NCI-H510A (cell line): ENCODE measurements at regions not wholly inside any gene's neighbourhood (a gene's known extent, or its start where the extent isn't known, plus 50 kb on each side); places are given as distances from the start of the nearest gene placed in this dataset.
"Not testable (repeated sequence)": the region's sequence is repeated elsewhere in the genome, so short reads cannot be mapped to it uniquely, and the experiment has no call there.

Experiments
- DNase-seq: peaks from one replicate; lab custom pipeline; 2025; lab: John Stamatoyannopoulos, UW

DNA sequence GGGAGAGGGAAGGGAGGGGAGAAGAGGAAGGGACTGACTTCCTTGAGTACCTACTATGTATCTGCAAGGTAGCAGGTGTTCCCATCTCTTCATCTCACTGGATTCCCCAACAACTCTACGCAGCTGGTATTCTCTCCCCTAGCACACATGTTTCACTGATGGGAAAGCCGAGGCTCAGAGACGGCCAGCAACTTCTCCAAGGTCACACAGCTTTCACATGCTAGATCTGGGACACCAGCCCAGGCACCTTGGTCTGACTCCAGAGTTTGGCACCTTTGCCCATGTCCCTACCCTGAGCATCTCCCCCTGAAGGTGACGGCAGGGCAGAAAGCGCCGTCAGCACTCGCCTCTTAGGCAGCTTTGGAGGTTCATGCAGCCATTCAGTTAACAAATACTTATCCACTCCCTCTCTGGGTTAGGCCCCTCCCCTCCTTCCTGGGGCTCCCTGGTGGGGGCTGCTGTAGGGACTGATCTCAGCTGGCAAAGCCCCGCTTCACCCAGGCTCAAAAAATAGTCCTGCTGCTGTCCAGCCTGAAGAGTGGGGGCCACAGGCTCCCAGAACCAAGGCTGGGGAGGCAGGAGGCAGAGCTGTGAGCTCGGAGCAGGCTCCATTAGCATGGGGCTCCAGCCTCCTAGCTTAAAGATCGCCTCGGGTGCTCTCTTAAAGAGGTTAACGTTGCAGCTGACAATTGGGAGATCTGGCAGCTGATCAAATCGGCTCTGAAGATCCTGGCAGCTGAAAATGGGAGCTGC, 79.4 kb downstream of the IGLL1 start:
- no peak for DNase-seq

DNA sequence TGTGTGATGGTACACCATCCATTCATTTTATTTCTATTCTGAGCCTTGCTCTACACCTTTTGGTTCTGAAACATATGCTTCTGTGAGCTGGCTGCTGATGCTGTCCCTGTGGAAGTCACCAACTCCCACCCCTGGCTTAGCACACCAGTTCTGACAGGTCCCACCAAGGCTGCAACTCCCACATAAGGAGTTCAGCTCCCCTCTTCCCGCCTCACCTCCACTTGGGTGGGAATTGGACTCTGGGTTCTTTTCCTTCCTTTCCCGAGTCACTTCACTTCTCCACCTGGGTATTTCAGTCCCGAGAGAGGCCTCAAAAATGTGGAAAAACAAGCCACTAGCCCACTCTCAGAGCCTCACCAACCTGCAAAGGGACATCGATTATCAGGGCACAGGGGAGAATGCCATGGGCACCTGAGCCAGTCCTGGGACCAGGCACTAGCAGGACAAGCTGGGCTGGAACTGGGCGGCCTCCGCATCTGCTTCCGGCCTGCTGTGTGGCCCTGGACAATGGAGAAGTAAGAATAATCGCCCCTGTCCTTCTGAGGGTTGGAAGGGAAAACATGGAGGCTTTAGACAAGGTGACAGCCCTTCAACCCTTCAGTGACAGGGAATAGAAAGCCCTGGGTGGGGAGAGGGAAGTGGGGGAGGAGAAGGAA, 80.1 kb downstream of the IGLL1 start:
- no peak for DNase-seq

DNA sequence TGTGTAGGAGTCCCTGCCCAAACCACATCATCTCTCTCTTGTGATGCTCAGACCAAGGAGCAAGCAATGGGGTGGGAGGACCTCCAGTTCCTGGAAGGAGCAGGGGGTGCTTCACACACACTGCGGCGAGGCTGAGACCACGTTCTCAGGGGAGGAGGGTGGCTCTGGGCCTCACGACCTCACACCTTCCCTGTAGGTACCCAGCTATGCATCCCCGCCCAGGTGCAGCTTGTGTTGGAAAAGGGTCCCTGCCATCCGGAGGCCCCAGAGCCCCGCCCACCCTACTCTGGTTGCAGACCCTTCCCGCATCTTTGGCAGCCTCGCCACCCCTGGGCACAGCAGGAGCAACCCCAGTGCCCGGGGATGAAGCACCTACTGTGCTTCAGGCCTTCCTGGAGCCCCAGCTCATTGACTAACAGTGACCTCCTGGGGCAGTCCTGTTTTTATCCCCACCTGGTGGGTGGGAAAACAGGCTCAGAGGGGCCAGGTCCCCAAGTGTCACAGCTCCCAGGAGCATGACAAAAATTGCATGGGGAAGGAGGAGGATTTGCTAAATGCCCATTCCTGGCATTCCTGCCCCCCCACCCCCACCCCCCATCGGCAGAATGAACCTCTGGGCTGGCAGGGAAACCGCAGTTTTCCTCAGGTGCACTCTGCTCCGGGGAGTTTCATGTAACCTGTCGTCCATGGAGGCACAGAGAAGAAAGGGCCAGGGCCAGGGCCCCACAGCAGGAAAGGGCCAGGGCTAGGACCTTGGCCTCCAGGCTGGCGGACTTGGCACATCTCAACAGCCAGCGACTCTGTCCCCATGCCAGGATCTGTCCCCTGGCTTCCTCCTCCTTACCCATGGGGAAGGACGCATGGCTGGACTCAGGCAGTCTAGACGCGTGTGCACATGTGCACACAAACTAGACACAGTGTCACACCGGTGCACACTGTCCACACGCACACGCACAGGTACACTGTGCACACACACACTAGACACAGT, 81.0 kb downstream of the IGLL1 start:
- DNase-seq, result no peak

DNA sequence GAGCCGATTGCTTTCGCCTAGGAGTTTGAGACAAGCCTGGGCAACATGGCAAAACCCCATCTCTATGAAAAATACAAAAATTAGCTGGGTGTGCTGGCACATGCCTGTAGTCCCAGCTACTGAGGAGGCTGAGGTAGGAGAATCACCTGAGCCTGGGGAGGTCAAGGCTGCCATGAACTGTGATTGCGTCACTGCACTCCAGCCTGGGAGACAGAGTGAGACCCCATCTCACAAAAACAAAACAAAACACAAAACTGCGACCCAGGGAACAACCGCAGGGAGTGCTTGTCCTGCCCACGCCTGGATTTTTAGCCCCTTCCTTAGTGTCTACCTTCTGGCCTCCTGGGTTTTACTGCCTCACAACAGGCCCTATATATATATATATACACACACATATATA, 82.2 kb downstream of the IGLL1 start:
- not testable (repeated sequence) for DNase-seq

DNA sequence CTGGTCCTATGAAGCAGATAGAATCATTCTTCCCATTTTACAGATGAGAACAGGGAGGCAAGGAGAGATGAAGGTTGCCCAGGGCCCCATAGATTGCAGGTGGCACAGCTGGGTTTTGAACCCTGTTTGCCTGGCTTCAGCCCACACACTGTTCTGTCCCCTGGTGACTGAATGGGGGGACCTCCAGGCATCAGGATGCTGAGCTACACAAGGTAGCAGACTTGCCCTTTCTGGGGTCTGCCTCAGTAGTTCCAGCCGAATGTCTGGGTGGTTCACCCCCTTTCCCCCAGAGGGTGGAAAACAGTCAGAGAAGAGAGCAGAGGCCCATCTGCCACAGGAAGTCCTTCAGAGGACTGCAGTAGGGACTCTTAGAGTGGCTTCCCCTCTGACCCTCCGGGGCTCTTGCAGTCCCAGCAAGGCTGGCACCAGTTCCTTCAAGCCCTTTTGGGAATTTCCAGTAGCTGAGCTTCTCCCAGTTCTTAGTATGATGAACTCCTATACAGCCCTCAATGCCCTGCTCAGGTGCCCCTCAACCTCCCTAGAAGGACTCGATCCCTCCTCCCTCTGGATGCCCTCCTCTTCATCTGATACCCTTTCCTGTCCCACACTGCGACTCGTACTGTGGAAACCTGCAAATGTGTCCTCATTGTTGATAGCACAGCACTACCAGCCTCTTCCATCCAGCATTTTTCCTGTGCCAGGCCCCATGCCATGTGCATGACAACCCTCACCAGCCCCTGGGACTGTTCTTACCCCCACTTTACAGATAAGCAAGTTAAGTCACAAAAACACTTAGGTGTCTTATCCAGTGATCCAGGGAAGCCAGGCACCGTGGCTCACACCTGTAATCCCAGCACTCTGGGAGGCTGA, 82.8 kb downstream of the IGLL1 start:
- no peak for DNase-seq

DNA sequence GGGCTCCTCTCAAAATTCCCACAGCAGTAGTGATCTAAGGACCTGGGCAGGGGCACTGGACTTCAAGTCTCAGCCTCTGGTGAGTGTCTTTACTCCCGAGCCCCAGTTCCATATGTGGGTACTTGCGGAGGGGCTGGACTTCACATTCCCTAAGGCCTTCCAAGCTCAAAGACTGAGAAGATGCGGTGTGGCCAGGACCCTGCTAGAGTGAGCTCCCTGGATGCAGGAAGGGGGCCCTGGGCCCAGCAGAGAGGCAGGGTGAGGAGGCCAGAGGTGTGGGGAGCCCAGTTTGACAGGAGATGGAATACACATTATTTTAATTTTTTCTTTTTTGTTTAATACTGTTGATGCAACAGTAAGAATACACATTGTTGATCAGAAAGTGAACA, 83.7 kb downstream of the IGLL1 start:
- no peak for DNase-seq

DNA sequence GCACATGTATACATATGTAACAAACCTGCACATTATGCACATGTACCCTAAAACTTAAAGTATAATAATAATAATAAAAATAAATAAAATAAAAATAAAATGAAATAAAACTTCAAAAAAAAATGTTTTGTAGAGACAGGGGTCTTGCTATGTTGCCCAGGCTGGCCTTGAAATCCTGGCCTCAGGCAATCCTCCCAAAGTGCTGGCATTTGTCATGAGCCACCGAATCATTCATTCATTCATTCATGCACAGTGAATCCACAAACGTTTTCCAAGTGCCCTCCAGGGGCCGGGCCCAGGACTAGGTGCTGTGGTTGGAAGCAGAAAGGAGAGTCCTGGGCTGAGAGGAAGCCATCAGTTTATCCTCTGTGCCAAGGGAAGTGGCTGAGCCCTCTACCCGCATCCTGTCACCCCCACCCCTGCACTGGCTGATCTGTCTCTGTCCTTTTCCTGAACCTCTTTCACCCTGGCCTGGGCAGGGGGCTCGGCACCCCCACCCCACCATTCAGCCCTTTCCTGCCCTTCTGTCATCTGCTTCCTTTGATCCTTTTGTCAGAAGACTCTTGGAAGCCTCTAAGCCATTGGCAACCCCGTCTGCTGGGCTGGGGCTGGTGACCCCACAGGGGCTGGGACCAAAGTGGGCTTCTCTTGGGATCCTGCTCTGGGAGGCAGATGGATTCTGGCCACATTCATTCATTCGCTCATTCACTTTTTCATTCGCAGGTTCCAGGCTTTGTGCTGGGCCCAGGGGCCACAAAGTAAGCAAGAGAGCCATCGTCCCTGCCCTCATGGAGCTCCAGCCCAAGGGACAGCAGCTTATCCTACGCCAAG, 84.3 kb downstream of the IGLL1 start:
- DNase-seq, result no peak

DNA sequence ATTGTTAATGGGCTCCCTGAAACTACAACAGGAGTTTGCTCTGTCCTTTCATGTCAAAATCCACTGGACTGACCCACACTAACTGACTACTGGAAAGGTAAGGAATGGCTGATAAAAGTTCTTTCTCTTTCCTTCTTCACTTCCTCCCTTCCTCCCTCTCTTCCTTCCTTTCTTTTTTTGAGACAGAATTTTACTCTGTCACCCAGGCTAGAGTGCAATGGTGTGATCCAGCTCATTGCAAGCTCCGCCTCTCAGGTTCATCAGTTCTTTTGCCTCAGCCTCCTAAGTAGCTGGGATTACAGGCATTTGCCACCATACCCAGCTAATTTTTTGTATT, 85.2 kb downstream of the IGLL1 start:
- no peak for DNase-seq

DNA sequence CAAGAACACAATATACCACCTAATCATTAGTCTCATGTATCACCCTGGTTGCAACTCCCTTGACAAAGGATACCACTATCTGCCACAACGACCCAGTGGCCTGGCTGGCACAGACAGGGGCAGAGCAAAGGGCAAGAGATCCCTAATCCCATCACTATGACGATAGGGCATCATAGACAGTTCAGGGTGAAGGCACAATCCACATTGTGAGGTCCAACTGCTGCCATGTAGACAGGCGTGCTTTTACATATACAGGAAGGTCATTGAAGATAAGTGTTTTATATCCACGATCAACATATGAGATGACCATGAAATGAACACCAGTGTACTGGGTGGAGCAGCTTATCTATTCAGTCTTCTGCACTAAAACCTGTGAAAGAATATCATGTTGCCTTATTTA, 94.6 kb downstream of the IGLL1 start:
- no peak for DNase-seq

DNA sequence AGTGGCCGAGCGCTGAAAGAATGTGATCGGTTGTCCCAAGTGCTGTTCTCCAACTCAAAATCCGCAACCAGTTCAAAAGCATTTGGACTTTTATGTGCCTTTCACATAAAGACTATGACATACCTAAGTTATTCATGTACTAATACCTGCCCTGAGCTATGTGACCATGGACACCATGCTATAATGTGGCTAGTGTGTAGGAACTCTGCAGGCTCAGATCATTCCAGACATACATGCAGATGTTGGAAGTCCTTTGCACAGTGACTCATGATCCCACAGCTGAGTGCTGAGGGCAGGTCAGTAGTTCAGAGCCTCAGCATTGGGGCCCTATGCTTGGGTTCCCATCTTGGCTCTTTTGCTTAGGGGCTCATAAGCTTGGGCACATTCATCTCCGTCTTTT, 95.4 kb downstream of the IGLL1 start:
- no peak for DNase-seq

DNA sequence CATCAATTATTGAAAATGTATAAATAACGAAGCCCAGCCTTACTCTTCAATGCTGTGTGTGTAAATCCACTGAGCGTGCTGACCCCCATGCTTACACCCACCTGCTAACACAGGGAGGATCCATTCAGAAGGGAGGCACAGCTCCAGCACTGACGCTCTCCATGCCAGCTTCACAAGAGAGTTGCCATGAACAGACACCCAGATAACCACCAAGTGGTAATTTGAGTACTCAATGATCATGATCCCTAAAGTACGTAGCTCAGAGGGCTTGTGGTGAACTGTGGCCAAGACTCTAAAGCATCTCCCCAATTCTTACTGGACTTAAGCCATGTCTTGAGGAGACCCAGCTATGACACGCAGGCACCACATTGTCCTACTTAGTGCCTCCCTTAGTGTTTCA, 98.7 kb downstream of the IGLL1 start:
- no peak for DNase-seq

DNA sequence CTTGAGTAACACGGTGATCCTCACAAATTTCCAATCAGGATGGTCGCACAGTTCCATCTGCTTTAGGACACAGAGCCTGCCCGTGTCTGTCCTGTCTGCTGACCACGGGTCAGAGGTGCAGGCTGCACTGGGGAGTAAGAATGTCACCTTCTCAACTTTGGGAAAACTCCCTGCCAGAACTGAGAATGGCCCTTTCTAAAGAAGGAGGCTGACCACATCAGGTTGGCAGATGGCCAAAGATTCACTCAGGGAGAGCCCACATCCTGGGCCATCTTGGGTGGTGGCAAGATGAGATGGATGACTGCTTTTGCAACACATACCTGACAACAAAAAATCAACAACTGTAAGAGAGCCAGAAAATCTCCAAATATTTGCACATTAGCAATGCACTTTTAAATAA, 101.9 kb downstream of the IGLL1 start:
- no peak for DNase-seq

DNA sequence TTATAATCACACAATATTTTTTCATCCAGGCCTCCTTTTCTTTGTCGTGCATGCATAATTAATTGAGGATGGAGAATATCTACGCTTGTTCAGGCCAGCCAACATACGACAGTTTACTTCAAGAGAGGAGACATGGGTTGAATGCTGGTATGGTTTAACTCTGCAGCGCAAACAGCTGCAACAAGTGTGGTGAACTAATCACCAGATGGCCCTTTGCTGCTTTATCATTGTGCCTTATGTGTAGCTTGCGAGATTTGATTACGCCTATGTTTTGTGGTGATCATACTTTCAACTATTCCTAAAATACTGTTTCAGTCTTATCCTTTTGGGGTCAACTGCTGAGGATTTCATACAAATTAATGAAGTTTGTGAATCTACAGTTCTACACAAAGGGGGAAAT, 105.6 kb downstream of the IGLL1 start:
- not testable (repeated sequence) for DNase-seq

DNA sequence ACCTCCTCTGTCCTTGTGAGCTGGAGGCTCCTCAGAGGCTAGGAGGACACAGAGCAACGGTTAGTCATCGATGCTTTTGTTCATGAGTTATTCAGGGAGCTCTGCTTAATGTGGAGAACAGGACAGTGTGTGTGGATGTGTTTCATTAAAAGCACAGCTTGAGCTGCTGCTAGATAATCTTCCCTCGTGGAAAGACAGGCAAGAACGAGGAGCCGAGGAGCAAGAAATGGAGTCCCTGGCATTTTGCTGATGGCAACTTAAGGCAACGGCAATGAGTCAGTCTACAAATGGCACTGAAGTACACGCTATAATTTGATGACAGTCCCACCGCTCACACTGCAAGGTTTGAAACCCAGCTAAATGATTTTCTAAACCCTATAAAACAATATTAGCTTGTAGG, 106.2 kb downstream of the IGLL1 start:
- DNase-seq, result no peak

DNA sequence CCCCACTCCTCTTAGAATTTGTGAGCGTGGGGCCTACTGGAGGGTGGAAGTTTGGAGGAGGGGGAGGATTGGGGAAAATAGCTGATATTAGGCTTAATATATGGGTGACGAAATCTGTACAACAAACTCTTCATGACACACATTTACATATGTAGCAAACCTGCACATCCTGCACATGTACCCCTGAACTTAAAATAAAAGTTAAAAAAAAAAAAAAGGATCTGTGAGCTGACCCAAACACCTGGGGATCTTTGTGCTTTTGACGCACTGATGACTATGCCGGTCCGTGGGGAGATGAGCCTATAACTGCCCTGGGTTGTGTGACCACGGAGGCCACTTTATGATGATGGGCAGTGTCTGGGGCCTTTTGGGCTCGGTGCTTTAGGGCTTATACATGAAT, 107.7 kb downstream of the IGLL1 start:
- not testable (repeated sequence) for DNase-seq

DNA sequence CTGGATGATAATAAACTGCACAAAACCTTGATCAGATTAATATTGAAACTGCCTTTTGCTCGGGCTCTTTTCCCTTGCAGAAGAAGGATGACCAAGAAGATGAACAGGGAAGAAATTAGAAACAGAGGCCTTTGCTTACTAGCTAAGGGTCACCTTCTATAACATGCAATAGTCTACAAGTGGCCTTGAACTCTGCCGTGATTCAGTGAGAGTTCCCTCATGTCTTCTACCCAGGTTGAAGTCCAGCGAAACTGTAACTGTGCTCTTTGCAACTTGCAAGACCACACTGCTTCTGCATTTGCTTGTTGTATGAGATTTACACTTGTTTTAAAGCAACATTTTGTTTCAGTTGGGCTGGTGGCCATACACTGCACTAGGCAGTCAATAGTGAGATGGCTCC, 108.4 kb downstream of the IGLL1 start:
- DNase-seq, result no peak

DNA sequence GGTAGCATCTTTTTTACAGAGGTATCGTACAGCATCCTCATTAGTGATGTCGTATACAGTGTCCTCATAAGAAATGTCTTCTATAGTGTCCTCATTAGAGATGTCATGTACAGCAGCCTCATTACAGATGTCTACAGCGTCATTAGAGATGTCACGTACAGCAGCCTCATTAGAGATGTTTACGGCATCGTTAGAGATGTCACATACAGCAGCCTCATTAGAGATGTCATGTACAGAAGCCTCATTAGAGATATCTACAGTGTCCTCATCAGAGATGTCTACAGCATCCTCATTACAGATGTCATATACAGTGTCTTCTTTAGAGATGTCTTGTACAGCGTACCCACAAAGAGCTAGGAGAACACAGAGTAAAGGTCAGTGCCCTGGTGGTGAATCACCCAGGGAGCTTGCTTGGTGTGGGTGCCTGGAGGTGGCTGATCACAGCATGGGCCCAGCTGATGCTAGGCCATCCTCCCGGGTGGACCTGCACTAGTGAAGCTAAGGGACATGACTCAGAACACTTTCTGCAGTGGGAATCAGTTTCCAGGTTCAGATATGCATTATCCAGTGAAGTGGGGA, 109.2 kb downstream of the IGLL1 start:
- DNase-seq, result no peak

DNA sequence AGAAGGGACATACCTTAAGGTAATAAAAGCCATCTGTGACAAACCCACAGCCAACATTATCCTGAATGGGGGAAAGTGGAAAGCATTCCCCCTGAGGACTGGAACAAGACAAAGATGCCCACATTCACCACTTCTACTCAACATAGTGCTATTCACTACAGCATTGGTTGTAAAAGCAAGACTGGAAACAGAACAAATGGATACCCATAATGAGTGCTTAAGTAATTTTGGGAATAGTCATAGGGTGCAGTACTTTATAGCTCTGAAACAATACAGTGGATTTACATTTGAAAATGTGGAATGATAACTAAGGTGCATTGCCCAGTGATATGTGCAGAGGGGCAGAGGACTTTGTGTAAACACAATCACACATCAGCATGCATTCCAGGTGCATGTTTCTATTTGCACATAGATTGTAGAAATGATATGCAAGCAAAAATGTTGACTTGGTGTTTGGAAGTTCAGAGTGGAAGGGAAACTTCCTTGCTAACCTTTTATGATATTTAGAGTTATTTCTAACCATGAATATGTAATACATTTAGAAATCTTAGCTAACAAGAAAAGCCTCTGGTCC, 112.3 kb downstream of the IGLL1 start:
- no peak for DNase-seq

DNA sequence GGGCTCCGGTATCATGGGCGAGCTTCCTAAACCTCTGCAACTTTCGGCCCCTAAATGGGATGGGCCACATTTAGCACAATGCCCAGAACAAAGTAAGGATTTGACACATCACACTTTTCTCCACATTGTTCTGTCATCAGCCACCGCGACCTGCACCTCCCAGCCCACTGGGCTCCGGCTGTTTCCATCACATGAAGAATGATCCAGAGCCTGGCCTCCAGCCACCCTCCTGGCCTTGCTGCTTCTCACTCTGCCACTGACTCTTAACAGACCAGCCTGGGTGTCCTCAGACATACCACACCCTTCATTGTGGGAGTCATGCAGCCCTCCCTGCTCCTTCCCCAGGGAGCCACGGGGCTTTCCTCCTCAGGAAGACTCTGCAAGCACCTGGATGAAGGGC, 113.7 kb downstream of the IGLL1 start:
- DNase-seq, result no peak

DNA sequence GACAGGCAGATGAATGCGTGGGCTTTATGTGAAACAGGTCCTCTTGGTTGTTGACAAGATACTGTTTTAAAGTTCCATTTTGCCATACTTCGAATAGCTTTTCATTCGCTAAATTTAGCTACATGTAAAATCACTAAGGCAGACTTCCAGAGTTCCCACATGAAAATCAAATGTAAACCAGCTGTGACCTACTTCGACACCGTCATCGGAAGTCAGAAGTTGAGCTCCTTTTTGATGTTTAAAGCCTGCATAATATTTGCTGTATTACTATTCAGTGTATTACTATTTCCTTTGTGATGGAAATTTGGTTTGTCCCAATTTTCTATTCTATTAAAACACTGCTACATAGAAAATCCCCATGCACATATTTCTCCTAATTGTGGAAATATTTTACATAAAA, 115.3 kb downstream of the IGLL1 start:
- DNase-seq, result not testable (repeated sequence)
